ENCODE measurements at regions not wholly inside any gene's neighbourhood (a gene's known extent, or its start where the extent isn't known, plus 50 kb on each side); places are given as distances from the start of the nearest gene placed in this dataset.

- no peak overlapping the region for H3K4me3 ChIP-seq (ENCODE audit: extremely low read depth in 1 of 4, insufficient read depth in 2 of 4, low read depth in 3 of 4, low read length in 4 of 4)
- TF ChIP-seq SIX5 (IDR thresholded peaks at IDR 0.05; ENCODE audit: low read depth, low read length): no peak
- no peak overlapping the region for H2AFZ ChIP-seq (ENCODE audit: low read length)
- no peaks in the 10 kb centered on the region for H3K79me1 ChIP-seq (ENCODE audit: low read depth, low read length)
- H3K9ac ChIP-seq (replicated peaks in 1 of 4; ENCODE audit: extremely low read depth in 1 of 4, low read depth in 3 of 4, low read length in 3 of 4): no peak overlapping the region
- FAIRE-seq (no peak), DNase-seq (ENCODE audit: low read depth in 1 of 2, low spot score in 2 of 2) (no peak)
- no peaks in the 10 kb centered on the region for H3K23me2 ChIP-seq (ENCODE audit: low read depth, low read length)
- no peak overlapping the region for H3K4ac ChIP-seq (replicated peaks; ENCODE audit: insufficient read length, low read depth, low read length)
- no peak overlapping the region for H2BK12ac ChIP-seq (ENCODE audit: low read depth, low read length)
- no peaks in the 10 kb centered on the region for H3K79me2 ChIP-seq (ENCODE audit: control insufficient read depth in 1 of 2, insufficient read depth in 2 of 2, low read length in 2 of 2)
- H3K36me3 ChIP-seq (ENCODE audit: control insufficient read depth in 2 of 4, insufficient read depth in 4 of 4, low read length in 3 of 4): no peaks in the 10 kb centered on the region
- H3K18ac ChIP-seq (ENCODE audit: extremely low read depth, low read length): no peak overlapping the region
- H3K27me3 ChIP-seq (replicated peaks in 1 of 4; ENCODE audit: control insufficient read depth in 3 of 4, extremely low read depth in 1 of 4, insufficient read depth in 3 of 4, low read length in 3 of 4): no peaks in the 10 kb centered on the region
- no peak overlapping the region for H2BK15ac ChIP-seq (ENCODE audit: low read length)
- H3K4me1 ChIP-seq (replicated peaks in 1 of 4; ENCODE audit: control insufficient read depth in 3 of 4, insufficient read depth in 4 of 4, low read length in 3 of 4): no peaks in the 10 kb centered on the region
- ChIA-PET POLR2A (ENCODE audit: partially characterized antibody) (no interaction called here), CTCF (ENCODE audit: partially characterized antibody) (interaction anchor here (0.7 to 0.9 kb wide), 2 partner anchors 10 to 15 kb away, joined by 3 read pairs; no protein-coding TSS in a partner anchor)
- no peaks in the 10 kb centered on the region for H4K20me1 ChIP-seq (replicated peaks in 1 of 2; ENCODE audit: control insufficient read depth in 1 of 2, insufficient read depth in 2 of 2, low read length in 2 of 2)
- H3K23ac ChIP-seq (ENCODE audit: insufficient read length): no peak overlapping the region
- H2BK120ac ChIP-seq (replicated peaks; ENCODE audit: low read depth, low read length): no peak overlapping the region
- H2BK20ac ChIP-seq (ENCODE audit: low read length): no peak overlapping the region
- H3K14ac ChIP-seq (ENCODE audit: insufficient read length): no peak overlapping the region
- no peak overlapping the region for H3K27ac ChIP-seq (ENCODE audit: low read depth, low read length)
- H4K91ac ChIP-seq (replicated peaks; ENCODE audit: insufficient read length, low read length): no peak overlapping the region
- peaks cover 3 to 8% of the 10 kb centered on the region in 2 experiments; a peak in 3 of 4 replicates for H3K9me3 ChIP-seq (ENCODE audit: insufficient read depth in 2 of 2, low read depth in 1 of 2, low read length in 1 of 2)
- H3K56ac ChIP-seq (replicated peaks; ENCODE audit: insufficient read length, low read depth, low read length): no peak overlapping the region
- H4K8ac ChIP-seq (ENCODE audit: extremely low read depth, insufficient read depth, low read length): no peak overlapping the region
- no peak overlapping the region for H4K5ac ChIP-seq (ENCODE audit: insufficient read length, low read depth, low read length)
- H2BK5ac ChIP-seq (ENCODE audit: low read depth, low read length): no peak overlapping the region
- H2AK5ac ChIP-seq (ENCODE audit: low read depth, low read length): no peak overlapping the region
- no peak overlapping the region for H3K4me2 ChIP-seq (ENCODE audit: insufficient read depth in 1 of 2, low read depth in 2 of 2, low read length in 2 of 2)
These were observed 97.1 kb upstream of the FAM98A start for GRCh38 chr2:33696234-33696633.

Data from H1 (cell line).